ENCODE measurements at regions not wholly inside any gene's neighbourhood (a gene's known extent, or its start where the extent isn't known, plus 50 kb on each side); places are given as distances from the start of the nearest gene placed in this dataset.

GRCh38 chr3:159934216-159934615 is 54.4 kb upstream of the IL12A start:
- H3K4me3 ChIP-seq (ENCODE audit: low read length) = no peak overlapping the region
- TF ChIP-seq CTCF (conservative IDR thresholded peaks at IDR 0.05; ENCODE audit: low read depth, low read length) = no peak
- DNase-seq (ENCODE audit: low read depth) = no peak

- no peak for TF ChIP-seq CTCF (conservative IDR thresholded peaks at IDR 0.05; ENCODE audit: low read depth, low read length)
- no peak for DNase-seq (ENCODE audit: low read depth)
- no peak overlapping the region for H3K4me3 ChIP-seq (ENCODE audit: low read length)
Observed at GRCh38 chr3:159936541-159936940, 52.1 kb upstream of the IL12A start.

DNA sequence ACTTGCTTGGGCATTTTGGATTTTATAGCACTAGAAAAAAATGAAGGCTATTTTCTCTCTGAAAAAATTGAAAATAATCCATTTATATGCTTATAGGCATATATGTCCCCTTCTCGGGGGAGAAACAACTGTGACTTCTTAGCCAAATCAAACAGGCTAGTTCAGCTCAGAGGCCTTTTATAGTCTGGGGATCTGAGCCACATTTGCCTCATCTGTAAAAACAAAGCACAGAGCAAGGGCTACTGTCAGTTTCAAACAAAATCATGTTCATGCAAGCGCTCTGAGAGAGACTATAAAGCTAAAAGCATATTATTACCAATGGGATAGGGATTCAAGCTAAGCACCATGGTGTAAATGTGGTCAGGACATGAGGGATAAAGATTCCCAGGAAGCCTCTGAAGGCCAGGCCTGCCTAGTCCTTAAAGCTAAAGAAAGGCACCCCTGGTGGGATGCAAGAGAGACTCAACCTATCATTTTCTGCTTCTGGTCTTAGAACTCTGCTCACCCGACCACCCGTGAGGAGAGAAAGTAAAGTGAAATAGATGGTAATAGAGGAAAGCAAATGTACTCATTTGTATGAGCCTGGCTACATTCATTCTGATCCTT is 51.0 kb upstream of the IL12A start:
- DNase-seq (ENCODE audit: low read depth) = no peak
- H3K4me3 ChIP-seq (ENCODE audit: low read length) = no peak overlapping the region
- no peak for TF ChIP-seq CTCF (conservative IDR thresholded peaks at IDR 0.05; ENCODE audit: low read depth, low read length)

- no peak for DNase-seq (ENCODE audit: low read depth)
- H3K4me3 ChIP-seq (ENCODE audit: low read length) = no peak overlapping the region
- no peak for TF ChIP-seq CTCF (conservative IDR thresholded peaks at IDR 0.05; ENCODE audit: low read depth, low read length)
Observed at GRCh38 chr3:159938714-159939113, 49.9 kb upstream of the IL12A start.
